Choroid plexus epithelial cell (primary cell): ENCODE measurements at regions not wholly inside any gene's neighbourhood (a gene's known extent, or its start where the extent isn't known, plus 50 kb on each side); places are given as distances from the start of the nearest gene placed in this dataset.
A peak's percentile ranks its signal among the peaks of the same experiment; 100 is the strongest.

Experiments used
- DNase-seq: peaks from one replicate; pipeline ENCODE4 v3.0.0-alpha.2; 2010; ENCODE audit warnings: low read depth
- H3K4me3 ChIP-seq: 2 replicates; pipeline ENCODE4 v1.5.1; 2011; ENCODE audit warnings: low read depth, mild to moderate bottlenecking, control low read depth, low read length, moderate library complexity
- CTCF ChIP-seq: conservative IDR thresholded peaks from 2 replicates; pipeline ENCODE4 v1.5.1; 2011; ENCODE audit warnings: low read depth, mild to moderate bottlenecking, control low read depth, inconsistent platforms, low read length, moderate library complexity

GRCh38 chr5:87754009-87754757, 341.5 kb upstream of the CCNH start:
- DNase-seq = no peak
- no peak overlapping the region for H3K4me3 ChIP-seq
- TF ChIP-seq CTCF = no peak

DNA sequence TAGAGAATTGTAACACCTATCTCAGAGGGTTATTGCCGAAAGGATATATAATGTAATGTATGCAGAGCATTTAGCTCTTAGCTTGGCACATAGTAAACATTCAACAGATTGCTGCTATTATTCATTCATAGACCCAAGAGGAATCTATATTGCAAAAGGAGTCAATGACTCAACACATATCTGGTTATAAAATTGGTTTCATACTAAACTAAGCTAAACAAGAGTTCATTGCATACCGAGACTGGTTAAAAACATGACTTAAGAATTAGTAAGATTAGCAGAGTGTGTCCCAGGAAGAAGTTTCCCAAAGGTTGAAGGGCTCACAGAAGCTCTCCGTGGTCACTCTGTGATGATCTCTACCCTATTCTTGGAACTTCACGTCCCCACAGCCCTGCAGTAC, 339.6 kb upstream of the CCNH start:
- DNase-seq = no peak
- no peak overlapping the region for H3K4me3 ChIP-seq
- TF ChIP-seq CTCF = no peak

GRCh38 chr5:87751824-87752223, 339.1 kb upstream of the CCNH start:
- no peak for DNase-seq
- no peak for TF ChIP-seq CTCF
- no peak overlapping the region for H3K4me3 ChIP-seq

- no peak for TF ChIP-seq CTCF
- peak; percentile 3 for DNase-seq
- H3K4me3 ChIP-seq = no peak overlapping the region
Measured at GRCh38 chr5:87746891-87747377, 334.2 kb upstream of the CCNH start.

DNA sequence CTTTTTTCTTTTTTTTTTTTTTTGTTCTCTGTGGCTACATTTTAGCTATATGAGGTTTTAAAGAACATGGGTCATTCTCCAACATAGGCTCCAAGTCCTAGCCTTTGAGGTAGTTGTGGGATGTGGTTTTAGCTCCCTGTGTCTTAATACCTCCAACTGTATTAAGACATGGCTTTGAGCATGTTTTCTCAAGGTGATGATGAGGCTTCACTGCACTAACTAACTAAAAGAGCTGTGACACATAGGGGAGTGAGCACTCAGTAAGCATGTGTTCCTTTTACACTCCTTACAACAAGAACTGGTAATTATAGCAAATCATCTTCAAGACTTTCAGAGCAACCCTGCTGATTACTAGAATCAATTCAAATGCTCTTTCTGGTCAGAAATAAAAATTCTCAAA, 333.6 kb upstream of the CCNH start:
- no peak overlapping the region for H3K4me3 ChIP-seq
- DNase-seq = no peak
- TF ChIP-seq CTCF = no peak

DNA sequence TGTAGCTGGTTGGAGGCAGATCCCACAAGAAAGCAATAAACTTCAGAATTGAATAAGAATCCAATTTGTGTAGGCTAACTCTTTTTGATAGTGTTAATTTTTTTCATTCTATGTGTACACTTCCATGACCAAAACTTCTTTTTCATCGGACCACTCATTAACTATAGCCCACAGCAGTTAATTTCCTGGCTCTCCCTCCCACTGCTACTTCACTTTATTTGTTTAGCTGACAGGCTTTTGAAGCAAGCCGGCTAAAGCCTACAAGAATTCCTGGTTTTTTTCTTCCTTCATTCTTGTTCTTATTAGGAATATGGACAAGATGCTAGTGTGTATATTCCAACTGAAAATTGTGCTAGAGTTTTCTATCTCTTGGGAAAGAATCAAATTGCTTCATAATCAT, 329.2 kb upstream of the CCNH start:
- no peak for TF ChIP-seq CTCF
- no peak for DNase-seq
- no peak overlapping the region for H3K4me3 ChIP-seq

- DNase-seq = no peak
- no peak for TF ChIP-seq CTCF
- H3K4me3 ChIP-seq = no peak overlapping the region
Measured at GRCh38 chr5:87735923-87736322, 323.2 kb upstream of the CCNH start.
